ENCODE measurements at regions not wholly inside any gene's neighbourhood (a gene's known extent, or its start where the extent isn't known, plus 50 kb on each side); places are given as distances from the start of the nearest gene placed in this dataset.

DNA sequence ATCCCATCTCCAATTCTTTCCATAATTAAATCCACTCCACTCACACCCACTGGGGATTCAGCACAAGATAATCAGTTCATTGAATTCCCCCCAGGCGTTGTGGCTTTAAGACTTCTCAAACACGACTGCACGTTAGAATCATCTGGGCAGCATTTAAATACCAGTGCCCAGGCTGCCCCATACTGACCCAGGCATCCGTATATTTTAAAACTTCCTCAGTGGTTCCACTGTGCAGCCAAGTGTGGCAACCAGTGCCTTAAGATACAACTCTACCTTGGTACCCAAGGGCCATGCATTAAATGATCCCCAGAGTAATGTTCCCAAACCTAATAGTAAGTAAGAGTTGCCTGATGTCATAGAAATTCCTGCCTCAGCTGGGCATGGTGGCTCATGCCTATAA, 54.3 kb upstream of the BZW1 start:
- Histone ChIP-seq H3K27me3 (ENCODE audit: insufficient read depth, low read depth) (no peaks in the 10 kb centered on the region), H3K4me2 (no peak overlapping the region), H3K4me1 (ENCODE audit: low read depth, poor library complexity, severe bottlenecking) (no peaks in the 10 kb centered on the region), H3K9ac (no peak overlapping the region), H3K36me3 (ENCODE audit: insufficient read depth) (no peaks in the 10 kb centered on the region), H3K79me2 (ENCODE audit: insufficient read depth, low read depth) (no peaks in the 10 kb centered on the region), H3K4me3 (IDR thresholded peaks at IDR 0.05; ENCODE audit: insufficient read depth, low read depth, low read length) (no peak overlapping the region), H3K27ac (no peak overlapping the region), H4K20me1 (ENCODE audit: insufficient read depth) (no peaks in the 10 kb centered on the region), H2AFZ (ENCODE audit: low read depth) (no peak overlapping the region)
- TF ChIP-seq CTCF (conservative IDR thresholded peaks at IDR 0.05; ENCODE audit: low read depth, low read length), result no peak

DNA sequence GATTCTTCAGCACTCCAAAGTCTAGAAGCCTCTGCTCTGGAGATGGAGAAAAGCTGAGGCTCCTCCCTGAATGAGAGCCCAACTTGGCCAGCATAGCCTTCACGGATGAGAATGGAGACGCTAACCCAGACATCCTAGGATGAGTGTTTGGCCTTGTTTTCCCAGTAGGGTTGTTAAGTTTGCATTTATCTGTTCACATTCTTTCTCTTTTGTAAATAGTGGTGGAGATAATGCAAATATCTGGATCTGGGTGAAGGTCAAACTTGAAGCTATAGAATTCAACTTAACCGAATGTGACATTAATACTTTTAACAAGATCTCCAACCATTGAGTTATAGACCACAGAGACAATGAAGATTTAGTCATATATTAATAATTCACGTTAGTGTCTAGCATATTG, 53.4 kb upstream of the BZW1 start:
- Histone ChIP-seq H3K79me2 (ENCODE audit: insufficient read depth, low read depth) (no peaks in the 10 kb centered on the region), H3K9ac (no peak overlapping the region), H3K27ac (no peak overlapping the region), H2AFZ (ENCODE audit: low read depth) (no peak overlapping the region), H4K20me1 (ENCODE audit: insufficient read depth) (no peaks in the 10 kb centered on the region), H3K4me3 (IDR thresholded peaks at IDR 0.05; ENCODE audit: insufficient read depth, low read depth, low read length) (no peak overlapping the region), H3K36me3 (ENCODE audit: insufficient read depth) (no peaks in the 10 kb centered on the region), H3K4me2 (no peak overlapping the region), H3K4me1 (ENCODE audit: low read depth, poor library complexity, severe bottlenecking) (no peaks in the 10 kb centered on the region), H3K27me3 (ENCODE audit: insufficient read depth, low read depth) (no peaks in the 10 kb centered on the region)
- TF ChIP-seq CTCF (conservative IDR thresholded peaks at IDR 0.05; ENCODE audit: low read depth, low read length), result no peak

- Histone ChIP-seq H3K79me2 (ENCODE audit: insufficient read depth, low read depth) (no peaks in the 10 kb centered on the region), H4K20me1 (ENCODE audit: insufficient read depth) (no peaks in the 10 kb centered on the region), H3K9ac (no peak overlapping the region), H3K27ac (no peak overlapping the region), H3K27me3 (ENCODE audit: insufficient read depth, low read depth) (no peaks in the 10 kb centered on the region), H3K4me2 (no peak overlapping the region), H3K36me3 (ENCODE audit: insufficient read depth) (no peaks in the 10 kb centered on the region), H3K4me1 (ENCODE audit: low read depth, poor library complexity, severe bottlenecking) (peaks cover 3% of the 10 kb centered on the region), H3K4me3 (IDR thresholded peaks at IDR 0.05; ENCODE audit: insufficient read depth, low read depth, low read length) (no peak overlapping the region), H2AFZ (ENCODE audit: low read depth) (no peak overlapping the region)
- TF ChIP-seq CTCF (conservative IDR thresholded peaks at IDR 0.05; ENCODE audit: low read depth, low read length), result no peak
Observed at GRCh38 chr2:200761266-200761665, 50.4 kb upstream of the BZW1 start.
